LNCAP (cell line): ENCODE measurements at regions not wholly inside any gene's neighbourhood (a gene's known extent, or its start where the extent isn't known, plus 50 kb on each side); places are given as distances from the start of the nearest gene placed in this dataset.

Source experiments
- TF ChIP-seq, protein P1 (sequence below): fragments of 450-650 bp; IDR thresholded peaks from 2 replicates; pipeline ENCODE4 v1.5.1; 2017; ENCODE audit warnings: mild to moderate bottlenecking

DNA sequence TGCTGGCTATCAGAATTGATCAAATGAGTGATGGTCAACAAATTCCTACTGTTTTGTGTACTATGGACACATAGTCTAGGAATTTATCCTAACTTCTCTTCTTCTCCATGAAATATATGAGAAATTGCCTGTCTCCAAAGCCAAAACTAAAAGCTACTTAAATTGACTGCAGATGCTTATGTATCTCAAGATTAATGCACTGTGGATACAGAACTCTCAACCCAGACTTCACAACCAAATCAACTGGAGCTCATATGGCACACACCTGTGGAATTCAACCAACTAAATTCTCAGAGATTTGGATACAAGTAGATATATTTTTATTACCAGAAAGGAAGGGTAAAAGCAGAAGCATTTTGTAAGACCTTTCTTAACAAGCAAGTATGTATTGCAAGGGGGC lies 566.1 kb downstream of the LTN1 start:
- TF ChIP-seq, protein P1, sequence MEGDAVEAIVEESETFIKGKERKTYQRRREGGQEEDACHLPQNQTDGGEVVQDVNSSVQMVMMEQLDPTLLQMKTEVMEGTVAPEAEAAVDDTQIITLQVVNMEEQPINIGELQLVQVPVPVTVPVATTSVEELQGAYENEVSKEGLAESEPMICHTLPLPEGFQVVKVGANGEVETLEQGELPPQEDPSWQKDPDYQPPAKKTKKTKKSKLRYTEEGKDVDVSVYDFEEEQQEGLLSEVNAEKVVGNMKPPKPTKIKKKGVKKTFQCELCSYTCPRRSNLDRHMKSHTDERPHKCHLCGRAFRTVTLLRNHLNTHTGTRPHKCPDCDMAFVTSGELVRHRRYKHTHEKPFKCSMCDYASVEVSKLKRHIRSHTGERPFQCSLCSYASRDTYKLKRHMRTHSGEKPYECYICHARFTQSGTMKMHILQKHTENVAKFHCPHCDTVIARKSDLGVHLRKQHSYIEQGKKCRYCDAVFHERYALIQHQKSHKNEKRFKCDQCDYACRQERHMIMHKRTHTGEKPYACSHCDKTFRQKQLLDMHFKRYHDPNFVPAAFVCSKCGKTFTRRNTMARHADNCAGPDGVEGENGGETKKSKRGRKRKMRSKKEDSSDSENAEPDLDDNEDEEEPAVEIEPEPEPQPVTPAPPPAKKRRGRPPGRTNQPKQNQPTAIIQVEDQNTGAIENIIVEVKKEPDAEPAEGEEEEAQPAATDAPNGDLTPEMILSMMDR, result no peak

DNA sequence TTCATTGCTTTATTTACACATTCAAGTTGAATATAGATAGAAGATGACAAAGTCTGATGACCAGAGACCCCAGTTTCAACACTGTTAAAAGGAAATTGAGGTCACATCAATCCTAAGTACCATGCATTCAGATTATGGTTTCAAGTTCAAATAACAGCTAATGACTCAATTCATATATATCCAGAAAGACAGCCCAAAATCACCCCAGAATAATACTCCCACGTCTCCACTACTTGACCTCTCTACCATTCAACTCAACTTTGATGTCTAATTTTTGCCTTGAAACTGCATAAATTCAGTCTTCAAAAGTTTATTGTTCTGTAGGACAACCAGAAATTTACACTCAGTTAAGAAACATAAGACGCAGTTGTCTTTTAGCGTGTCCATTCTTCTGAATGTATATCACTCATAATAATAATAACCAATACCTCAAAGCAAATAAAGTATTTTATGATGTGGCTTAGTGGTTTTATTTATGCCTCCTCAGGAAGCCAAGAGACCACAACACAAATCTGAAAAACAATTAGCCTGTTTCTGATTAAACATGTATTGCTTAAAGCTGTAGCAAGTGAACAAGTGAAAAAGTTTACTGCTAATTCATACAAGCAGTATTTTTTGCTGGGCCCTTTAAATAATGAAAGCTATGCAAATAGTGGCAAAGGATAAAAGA lies 569.0 kb downstream of the LTN1 start:
- TF ChIP-seq, protein P1, result no peak

DNA sequence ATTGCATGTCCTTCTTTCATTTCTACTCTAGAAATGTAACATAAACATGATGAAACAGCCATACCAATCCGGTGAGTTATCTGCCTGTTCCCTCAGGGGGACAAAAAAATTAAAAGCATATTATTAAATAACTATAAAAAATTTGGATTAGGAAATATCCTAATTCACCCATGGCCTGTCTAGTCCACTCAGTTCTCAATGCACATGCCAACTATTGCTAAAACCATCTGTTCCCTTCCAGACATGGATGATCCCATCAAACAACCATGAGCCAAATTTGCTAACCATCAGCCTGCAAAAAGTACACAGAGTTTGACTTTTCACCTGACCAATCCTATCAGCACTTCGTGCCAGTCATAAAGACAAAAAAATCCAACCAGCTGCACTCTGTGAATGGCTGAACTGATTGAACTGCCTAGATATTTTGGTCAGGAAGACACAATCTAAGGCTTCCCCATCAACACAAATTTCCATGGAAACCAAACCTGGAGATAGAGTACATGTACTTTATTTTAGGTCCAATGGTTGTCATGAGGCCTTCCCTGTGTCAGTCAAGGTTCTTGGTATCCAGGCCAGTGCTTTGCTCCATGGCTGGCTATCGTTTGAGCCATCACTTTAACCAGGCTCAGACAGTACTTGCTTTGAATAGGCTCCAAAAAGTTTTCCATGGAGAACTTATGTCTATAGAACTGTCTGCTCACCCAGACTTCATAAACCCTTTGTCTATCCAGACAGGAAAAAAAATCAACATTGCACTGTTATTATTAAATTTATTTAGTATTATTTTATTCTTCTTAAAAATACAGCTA lies 570.8 kb downstream of the LTN1 start:
- TF ChIP-seq, protein P1, result no peak

DNA sequence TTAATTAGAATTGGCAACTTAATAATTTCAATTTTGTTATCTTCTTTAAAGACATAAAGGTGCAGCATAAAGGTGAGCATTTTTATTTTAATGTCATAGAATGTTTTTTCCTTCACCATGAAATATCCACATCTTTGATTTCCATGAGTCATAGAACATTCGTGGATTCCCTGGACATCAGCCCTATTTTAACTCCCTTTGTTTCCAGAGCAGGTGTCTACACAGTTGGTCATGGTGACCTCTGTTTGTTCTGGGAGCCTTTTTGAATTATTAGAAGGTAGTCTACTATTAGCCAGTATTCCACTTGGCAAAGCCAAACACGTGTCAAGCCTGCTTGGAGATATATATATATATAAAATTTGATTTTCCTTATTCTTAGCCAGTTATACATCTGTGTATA lies 572.9 kb downstream of the LTN1 start:
- TF ChIP-seq, protein P1, result no peak

DNA sequence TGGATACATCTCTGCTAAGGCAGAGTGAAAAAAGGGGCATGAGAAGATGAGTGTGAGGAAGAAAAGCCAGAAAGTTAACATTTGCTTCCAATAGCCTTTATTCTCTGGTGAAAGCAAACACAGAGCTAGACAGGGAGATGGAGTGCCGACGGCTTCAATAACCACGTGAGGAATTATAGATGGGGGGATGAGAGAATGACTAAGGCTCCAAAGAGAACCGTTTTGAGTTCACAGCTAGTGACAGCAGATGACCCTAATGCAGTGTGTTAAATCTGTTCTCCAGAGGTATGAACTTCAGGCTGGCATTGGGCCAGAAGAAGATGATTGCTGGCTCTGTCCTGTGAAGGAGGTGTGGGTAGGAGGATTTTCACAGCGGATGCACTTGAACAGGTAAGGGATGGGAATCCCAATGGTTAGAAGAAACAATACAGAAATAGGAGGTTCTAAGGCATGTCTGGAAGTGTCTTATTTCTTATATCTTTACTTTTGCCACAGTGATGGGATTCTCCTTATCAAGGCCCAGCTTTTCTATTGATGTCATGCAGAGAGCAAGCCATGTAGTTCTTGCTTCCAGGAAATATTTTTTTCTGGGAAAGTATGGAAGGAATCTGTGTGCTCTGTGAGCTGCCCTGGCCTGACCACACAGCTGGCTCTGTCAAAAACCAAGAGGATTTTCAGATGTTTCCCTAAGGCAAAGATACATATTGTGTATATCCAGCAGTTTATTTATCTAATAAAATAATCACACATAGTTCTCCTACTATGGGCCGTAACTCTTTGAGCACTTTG lies 573.8 kb downstream of the LTN1 start:
- TF ChIP-seq, protein P1, result no peak

DNA sequence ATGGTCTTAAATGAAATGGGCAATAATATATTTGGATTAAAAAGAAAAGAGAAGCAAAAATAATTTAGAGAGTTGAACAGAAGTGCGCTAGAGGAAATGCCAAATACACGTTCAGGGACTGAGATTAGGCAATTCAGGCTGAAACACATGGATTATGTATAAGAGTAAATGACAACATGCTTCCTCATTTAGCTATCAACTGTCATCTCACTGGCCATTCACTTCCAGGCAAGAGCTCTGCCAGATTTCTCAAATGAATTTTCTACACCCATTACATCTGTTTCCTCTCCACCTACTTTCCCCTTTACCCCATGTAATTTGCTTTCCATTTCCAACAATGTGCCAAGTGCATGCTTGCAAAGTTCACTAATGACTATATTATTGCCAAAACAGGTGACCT lies 582.4 kb downstream of the LTN1 start:
- TF ChIP-seq, protein P1, result no peak

DNA sequence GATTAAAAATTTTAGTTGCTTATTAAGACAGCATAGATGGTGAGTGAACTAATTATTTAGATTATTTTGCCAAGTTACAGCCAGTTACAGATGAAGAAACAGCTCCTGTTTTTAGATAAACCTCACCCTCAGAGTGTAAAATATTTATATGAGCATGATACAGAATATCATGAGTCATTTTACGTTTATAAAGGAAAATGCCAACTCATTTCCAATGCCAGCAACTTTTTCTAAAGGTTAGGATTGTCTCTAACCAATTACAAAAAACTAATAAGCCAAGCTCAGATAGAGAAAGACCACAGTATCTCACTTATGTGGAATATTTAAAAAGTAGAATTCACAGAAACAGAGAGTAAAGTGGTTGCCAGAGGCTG lies 590.1 kb downstream of the LTN1 start:
- TF ChIP-seq, protein P1, result no peak
